Loucy (cell line): ENCODE measurements at regions not wholly inside any gene's neighbourhood (a gene's known extent, or its start where the extent isn't known, plus 50 kb on each side); places are given as distances from the start of the nearest gene placed in this dataset.

ENCODE experiments used
- H2AFZ ChIP-seq: fragments of 200-600 bp; sonication (generic); 2 replicates; pipeline ENCODE4 v1.6.0; 2016; ENCODE audit warnings: antibody characterized with exemption, mild to moderate bottlenecking, low read length, moderate library complexity
- H3F3A ChIP-seq: fragments of 200-600 bp; 2 replicates; pipeline ENCODE4 v1.6.0; 2016; ENCODE audit warnings: antibody characterized with exemption, low read depth, mild to moderate bottlenecking
- H3K27me3 ChIP-seq: fragments of 200-600 bp; sonication (generic); 2 replicates; pipeline ENCODE4 v1.6.1; 2014; ENCODE audit warnings: low read length, mild to moderate bottlenecking; ENCODE audit not compliant: insufficient read depth, poor library complexity, severe bottlenecking
- H3K36me3 ChIP-seq: fragments of 200-600 bp; sonication (generic); 2 replicates; pipeline ENCODE4 v1.6.1; 2016; ENCODE audit warnings: low read length; ENCODE audit not compliant: insufficient read depth
- H3K4me1 ChIP-seq: fragments of 200-600 bp; sonication (generic); 2 replicates; pipeline ENCODE4 v1.5.1; 2014; ENCODE audit warnings: low read length, mild to moderate bottlenecking; ENCODE audit not compliant: insufficient read depth, poor library complexity, severe bottlenecking
- H3K4me2 ChIP-seq: fragments of 200-600 bp; sonication (generic); 2 replicates; pipeline ENCODE4 v1.6.0; 2014; ENCODE audit warnings: antibody characterized with exemption, low read length, low read depth, mild to moderate bottlenecking; ENCODE audit not compliant: poor library complexity, severe bottlenecking
- H3K4me3 ChIP-seq: fragments of 200-600 bp; sonication (generic); 2 replicates; pipeline ENCODE4 v1.5.1; 2014; ENCODE audit warnings: low read length, mild to moderate bottlenecking, mixed read lengths; ENCODE audit not compliant: poor library complexity, severe bottlenecking
- H3K79me2 ChIP-seq: fragments of 200-600 bp; sonication (generic); 2 replicates; pipeline ENCODE4 v1.6.1; 2014; ENCODE audit warnings: low read length; ENCODE audit not compliant: insufficient read depth
- H3K9ac ChIP-seq: fragments of 200-600 bp; sonication (generic); 2 replicates; pipeline ENCODE4 v1.6.0; 2014; ENCODE audit warnings: mild to moderate bottlenecking, low read depth, low read length, moderate library complexity; ENCODE audit not compliant: poor library complexity, severe bottlenecking
- H3K9me2 ChIP-seq: fragments of 200-600 bp; sonication (generic); replicated peaks from 2 replicates; pipeline ENCODE4 v1.6.1; 2016; ENCODE audit warnings: low read depth, low read length, mixed read lengths
- H3K9me3 ChIP-seq: fragments of 200-600 bp; sonication (generic); 2 replicates; pipeline ENCODE4 v1.6.1; 2014; ENCODE audit warnings: mild to moderate bottlenecking, antibody characterized with exemption, low read length, low read depth; ENCODE audit not compliant: insufficient read depth
- H4K20me1 ChIP-seq: fragments of 200-600 bp; sonication (generic); 2 replicates; pipeline ENCODE4 v1.6.0; 2014; ENCODE audit warnings: antibody characterized with exemption, low read length, mild to moderate bottlenecking; ENCODE audit not compliant: insufficient read depth, poor library complexity, severe bottlenecking
- CTCF ChIP-seq: fragments of 200-600 bp; sonication (generic); conservative IDR thresholded peaks from 2 replicates; pipeline ENCODE4 v1.5.1; 2014; ENCODE audit warnings: mild to moderate bottlenecking, antibody characterized with exemption, low read length
- EZH2phosphoT487 ChIP-seq: fragments of 200-600 bp; IDR thresholded peaks from 2 replicates; pipeline ENCODE4 v1.6.1; 2018; ENCODE audit warnings: antibody characterized with exemption, mild to moderate bottlenecking, moderate library complexity, borderline replicate concordance

- Histone ChIP-seq H3K4me2 (no peak overlapping the region), H3K9ac (no peak overlapping the region), H2AFZ (no peak overlapping the region), H3F3A (no peaks in the 10 kb centered on the region), H3K9me2 (no peaks in the 10 kb centered on the region), H3K9me3 (no peaks in the 10 kb centered on the region), H3K79me2 (no peaks in the 10 kb centered on the region), H3K36me3 (no peaks in the 10 kb centered on the region), H3K4me3 (no peak overlapping the region), H4K20me1 (no peaks in the 10 kb centered on the region), H3K4me1 (no peaks in the 10 kb centered on the region), H3K27me3 (no peaks in the 10 kb centered on the region)
- TF ChIP-seq EZH2phosphoT487 (no peak), CTCF (no peak)
Measured at GRCh38 chr3:109640146-109640652, 302.9 kb upstream of the DPPA4 start.

GRCh38 chr3:109642025-109642424, 304.7 kb upstream of the DPPA4 start:
- Histone ChIP-seq H3K4me1 (no peaks in the 10 kb centered on the region), H4K20me1 (no peaks in the 10 kb centered on the region), H3K9me2 (no peaks in the 10 kb centered on the region), H3K4me2 (no peak overlapping the region), H3K79me2 (no peaks in the 10 kb centered on the region), H3K9me3 (no peaks in the 10 kb centered on the region), H3K9ac (no peak overlapping the region), H2AFZ (no peak overlapping the region), H3K27me3 (no peaks in the 10 kb centered on the region), H3F3A (no peaks in the 10 kb centered on the region), H3K4me3 (no peak overlapping the region), H3K36me3 (no peaks in the 10 kb centered on the region)
- TF ChIP-seq CTCF (no peak), EZH2phosphoT487 (no peak)

GRCh38 chr3:109643590-109643989, 306.2 kb upstream of the DPPA4 start:
- TF ChIP-seq EZH2phosphoT487: no peak
- TF ChIP-seq CTCF: no peak
- H3K4me3 ChIP-seq: no peak overlapping the region

More at GRCh38 chr3:109643590-109643989, 306.2 kb upstream of the DPPA4 start:
- H3K79me2 ChIP-seq: no peaks in the 10 kb centered on the region
- H3K4me1 ChIP-seq: no peaks in the 10 kb centered on the region
- no peaks in the 10 kb centered on the region for H3F3A ChIP-seq
- H3K9me2 ChIP-seq: no peaks in the 10 kb centered on the region
- H3K36me3 ChIP-seq: no peaks in the 10 kb centered on the region
- no peaks in the 10 kb centered on the region for H4K20me1 ChIP-seq
- no peak overlapping the region for H2AFZ ChIP-seq
- H3K4me2 ChIP-seq: no peak overlapping the region
- no peak overlapping the region for H3K9ac ChIP-seq
- H3K27me3 ChIP-seq: no peaks in the 10 kb centered on the region
- no peaks in the 10 kb centered on the region for H3K9me3 ChIP-seq
